HPDE6-E6E7 (cell line): ENCODE measurements at regions not wholly inside any gene's neighbourhood (a gene's known extent, or its start where the extent isn't known, plus 50 kb on each side); places are given as distances from the start of the nearest gene placed in this dataset.
"Not testable (repeated sequence)": the region's sequence is repeated elsewhere in the genome, so short reads cannot be mapped to it uniquely, and the experiment has no call there.

Experiments used
- DNase-seq: peaks from one replicate; pipeline ENCODE4 v3.0.0; 2011; ENCODE audit warnings: missing footprints; ENCODE audit errors: extremely low spot score

DNA sequence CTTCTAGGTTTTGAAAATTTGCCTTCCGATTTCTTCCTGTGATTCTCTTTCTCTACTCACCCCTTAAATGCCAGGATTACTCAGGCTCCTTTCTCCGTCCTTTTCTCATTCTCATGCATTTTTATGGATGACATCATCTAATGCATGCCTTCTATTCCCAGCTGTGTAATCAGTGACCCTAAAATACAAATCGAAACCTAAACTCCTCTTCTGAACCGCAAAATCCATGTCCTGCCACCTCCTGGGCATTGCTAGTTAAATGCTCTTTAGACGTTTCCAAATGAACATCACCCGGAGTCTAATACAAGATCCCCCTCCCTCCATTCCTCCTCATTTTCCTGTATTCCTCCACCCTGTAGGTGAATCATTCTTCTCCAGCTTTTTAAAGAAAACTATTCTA lies 1703.1 kb upstream of the FLRT2 start:
- no peak for DNase-seq

DNA sequence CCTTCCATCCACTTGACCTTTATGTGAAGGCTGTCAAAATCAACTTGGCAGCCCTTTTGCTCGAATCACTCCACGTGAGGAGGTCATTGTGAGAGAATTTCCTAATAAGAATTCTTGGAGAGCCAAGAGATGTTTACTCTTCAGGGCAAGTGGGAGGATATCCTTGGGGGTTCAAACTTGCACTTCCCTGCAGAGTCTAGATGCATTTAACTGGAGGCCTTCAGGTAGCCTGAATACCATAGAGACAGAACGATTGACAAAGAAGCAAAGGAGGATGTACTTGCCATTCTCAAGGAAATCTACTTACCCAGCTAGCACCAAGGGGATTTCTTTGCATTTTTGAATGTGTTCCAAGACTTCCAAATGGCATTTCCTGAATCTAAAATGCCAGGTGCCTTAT lies 1702.6 kb upstream of the FLRT2 start:
- no peak for DNase-seq

DNA sequence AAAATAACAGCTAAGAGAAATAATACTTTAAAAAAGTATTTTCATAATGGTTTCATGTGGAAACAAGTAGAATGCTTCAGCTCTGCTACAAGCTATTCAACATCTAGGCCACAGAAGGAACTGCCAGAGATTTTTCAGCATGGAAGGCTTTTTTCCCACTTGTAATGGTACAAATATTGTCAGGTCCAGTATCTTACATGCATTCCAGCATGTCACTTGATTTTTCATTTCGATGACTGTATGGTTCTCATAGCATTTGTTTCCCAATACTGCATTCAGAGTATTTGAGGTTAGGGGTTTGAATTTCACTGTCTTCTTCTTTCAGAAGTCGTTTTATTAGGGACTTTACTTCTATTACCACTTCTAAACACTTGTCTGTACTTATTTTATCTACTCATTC lies 1701.5 kb upstream of the FLRT2 start:
- DNase-seq: no peak

DNA sequence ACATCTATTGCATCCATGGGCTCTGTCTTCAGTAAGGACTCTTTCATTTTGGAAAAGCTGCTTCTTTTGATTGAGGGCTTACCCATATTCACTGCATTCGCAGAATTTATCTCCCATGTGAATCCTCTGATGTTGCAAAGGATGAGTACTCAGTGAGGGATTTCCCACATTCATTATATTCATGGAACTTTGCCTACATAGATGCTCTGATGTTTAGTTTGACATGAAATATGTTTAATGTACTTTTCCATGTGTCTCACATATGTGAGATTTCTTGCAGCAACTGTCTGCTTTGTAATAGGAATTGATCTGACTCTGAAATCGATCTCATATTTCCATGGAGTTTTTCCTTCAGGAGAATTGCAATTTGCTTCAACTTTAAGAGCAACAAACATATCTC lies 1699.6 kb upstream of the FLRT2 start:
- DNase-seq: no peak

DNA sequence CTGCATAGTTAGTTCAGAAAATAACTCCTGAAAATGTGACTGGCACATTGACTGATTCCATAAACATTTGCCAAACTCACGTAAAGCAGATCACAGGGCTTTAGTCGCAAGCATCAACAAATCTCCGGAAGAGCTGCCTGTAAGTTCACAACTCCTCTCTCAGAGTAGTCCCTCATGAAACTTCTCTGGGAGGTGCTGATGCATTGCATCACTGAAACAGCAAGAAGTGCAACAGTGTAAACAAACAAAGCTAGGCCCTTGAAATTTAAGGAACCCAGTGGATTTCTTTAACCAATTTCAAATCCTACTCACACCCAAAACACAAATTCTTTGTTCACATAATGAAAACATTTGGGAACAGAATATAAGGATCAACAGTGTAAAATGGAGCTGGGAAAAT lies 1691.7 kb upstream of the FLRT2 start:
- no peak for DNase-seq

DNA sequence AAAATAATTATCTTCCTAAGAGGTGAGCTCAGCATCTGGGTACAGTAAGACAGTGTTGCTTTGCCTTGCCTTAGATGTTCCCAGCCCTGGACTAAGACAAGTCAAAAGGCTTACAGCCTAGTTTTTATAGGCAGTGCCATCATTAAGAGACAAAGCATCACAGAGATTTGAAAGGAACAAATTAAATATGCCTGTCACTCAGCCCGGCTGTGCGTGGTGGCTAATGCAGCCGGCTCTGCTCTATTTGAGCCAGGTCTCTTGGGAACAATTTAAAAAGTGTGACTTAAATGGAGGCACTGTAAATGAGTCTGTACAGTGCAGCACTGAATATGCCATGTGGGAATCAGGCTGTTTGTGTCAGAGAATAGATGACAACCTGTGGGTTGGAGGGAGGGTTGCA lies 1687.4 kb upstream of the FLRT2 start:
- no peak for DNase-seq

DNA sequence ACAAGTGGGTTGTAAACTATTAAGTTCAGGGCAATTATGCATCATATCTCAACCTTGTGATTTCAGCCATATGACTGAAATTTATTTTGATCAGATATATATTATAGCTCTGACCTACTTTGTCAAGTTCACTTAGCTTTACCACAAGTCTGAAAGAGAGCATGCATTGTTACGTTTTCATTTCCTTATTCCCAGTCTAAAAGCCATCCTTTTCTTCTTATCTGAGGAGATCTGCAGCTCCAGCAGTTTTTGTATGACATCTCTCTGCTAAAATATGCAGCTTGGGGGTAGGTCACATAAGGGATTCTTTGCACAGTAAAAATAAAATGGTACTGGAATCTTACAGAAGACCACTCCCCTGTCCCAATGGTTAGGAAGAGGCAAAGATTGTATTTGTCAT lies 1682.8 kb upstream of the FLRT2 start:
- no peak for DNase-seq

DNA sequence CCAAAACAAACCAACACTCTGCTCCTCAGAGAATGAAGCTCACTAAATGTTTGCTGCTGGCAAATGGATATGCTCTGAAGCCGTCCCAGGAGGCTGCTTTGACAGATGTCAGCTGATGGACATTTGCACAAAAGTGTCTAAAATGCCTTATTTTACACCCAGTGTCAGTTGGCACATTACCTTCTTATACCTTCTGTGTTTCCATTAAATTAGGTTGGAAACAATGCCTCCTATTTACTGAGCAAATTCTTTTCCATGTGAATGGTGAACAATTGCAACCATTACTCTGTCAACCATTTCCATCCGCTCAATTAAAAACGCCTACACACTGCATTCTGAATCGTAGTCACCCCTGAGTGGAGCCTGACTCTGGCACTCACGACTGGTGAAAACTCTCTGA lies 1679.9 kb upstream of the FLRT2 start:
- DNase-seq: no peak

DNA sequence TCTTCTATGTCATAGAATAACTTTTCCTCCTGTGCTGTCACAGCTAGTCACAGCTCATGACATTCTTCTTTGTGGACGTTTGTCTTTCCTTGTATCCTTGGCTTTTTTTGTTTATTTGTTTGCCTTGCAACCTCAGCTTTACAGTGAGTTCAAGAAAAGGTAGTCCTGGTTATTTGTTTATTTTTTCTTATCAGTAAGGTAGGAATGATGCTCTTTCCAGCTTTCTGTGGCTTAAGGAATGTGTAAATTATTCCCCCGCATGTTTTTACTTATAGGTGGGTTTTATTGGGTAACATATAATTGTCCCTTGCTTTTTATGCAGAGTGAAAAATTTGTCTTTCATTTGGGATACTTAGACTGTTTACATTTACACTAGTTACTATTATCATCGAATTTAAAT lies 1673.6 kb upstream of the FLRT2 start:
- no peak for DNase-seq

DNA sequence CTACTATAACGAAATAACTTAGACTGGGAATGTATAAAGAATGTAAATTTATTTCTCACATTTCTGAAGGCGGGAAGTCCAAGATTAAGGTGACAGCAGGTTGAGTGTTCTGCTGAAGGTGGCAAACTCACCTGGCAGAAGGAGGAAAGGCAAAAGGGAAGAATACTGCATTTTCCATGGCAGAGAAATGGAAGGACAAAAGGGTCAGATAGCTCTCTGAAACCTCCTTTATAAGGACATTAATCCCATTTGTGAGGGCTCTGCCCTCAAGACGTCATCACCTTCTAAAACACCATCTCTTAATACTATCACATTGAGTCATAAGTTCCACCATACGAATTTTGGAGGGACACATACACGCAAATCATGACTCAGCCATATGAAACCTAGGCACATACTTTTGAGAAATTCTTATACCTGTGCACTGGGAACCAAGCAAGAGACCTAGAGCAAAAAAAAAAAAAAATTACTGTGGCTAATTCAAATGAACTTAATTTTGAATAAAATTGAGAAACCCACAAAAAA lies 1669.3 kb upstream of the FLRT2 start:
- DNase-seq: no peak

DNA sequence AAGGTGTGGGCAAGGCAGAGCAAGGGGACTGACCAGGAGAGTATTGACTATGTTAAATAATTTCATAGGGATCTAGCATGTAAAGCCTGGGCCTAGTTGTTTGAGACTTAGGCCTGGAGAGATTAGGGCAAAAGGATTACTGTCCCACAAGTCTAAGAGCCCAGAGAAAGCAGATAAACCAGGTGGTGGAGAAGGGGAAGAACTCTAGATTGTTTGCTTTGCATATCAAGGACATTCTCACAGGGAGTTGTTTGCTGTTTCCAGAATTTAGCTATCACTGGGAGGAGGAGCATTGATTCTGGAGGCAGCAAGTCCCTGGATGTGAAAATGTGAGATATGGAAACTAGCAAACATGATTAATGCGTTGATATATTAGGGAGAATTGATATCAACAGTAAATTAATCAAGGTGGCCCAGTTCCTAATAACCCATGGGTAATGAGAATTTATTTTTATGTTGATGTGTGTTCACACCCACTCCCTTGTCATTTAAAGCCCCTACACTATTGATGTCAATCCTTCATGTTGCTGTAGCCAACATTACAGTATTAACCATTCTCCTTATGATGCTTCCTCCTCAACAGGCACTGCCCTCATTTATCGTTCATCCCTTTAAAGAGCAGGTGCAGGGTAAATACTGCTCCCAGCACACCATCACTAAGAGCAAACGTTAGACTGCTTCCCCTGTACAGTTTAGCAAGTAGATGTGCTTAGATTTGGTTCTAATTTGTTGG lies 1666.7 kb upstream of the FLRT2 start:
- no peak for DNase-seq

DNA sequence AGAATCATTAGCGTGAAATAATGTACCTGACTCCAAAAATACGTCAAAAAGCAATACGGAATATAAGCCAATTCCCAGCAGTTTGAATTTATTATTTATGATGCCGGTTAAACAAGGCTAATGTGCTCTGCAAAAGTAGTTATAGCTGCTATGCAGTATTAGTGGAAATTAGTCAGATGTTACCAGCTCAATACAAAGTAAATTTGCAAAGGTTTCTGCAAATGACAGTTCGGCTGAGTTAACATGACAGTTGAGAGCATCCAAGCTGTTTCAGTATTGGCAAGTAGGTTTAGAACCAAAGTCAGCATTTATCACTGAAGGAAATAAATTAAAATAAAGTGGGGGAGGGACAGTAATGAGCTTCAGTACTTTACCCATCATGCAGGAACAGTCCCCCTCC lies 1665.8 kb upstream of the FLRT2 start:
- DNase-seq: no peak

DNA sequence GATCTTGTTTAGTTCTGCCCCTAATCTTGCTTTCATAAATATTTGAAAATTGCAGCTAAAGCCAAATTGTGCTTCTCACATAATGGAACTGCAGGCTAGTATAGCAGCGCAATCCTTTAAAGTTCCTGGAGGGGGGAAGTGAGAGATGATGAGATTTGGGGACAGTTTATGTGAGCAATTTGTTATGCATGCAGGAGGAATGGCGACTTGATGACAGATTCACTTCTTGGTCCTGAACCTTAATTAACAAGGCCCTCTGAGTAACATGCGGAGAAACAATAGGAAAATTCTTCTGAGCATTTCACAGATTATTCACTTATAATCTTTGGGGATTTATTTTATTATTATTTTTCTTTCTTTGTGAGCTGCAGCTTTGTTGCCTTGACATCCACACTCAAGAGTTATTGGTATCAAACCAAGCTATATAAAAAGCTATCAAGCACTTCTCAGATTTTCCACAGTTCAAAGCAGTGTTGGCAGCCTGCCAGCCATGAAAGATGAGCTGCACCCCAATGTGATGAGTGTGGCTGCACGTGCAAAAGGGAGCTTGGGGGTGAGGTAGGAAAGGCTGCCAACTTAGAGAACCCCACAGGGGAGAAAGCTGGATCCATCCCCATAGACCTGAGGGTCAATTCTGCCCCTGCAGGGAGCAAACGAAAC lies 1662.2 kb upstream of the FLRT2 start:
- DNase-seq: no peak

DNA sequence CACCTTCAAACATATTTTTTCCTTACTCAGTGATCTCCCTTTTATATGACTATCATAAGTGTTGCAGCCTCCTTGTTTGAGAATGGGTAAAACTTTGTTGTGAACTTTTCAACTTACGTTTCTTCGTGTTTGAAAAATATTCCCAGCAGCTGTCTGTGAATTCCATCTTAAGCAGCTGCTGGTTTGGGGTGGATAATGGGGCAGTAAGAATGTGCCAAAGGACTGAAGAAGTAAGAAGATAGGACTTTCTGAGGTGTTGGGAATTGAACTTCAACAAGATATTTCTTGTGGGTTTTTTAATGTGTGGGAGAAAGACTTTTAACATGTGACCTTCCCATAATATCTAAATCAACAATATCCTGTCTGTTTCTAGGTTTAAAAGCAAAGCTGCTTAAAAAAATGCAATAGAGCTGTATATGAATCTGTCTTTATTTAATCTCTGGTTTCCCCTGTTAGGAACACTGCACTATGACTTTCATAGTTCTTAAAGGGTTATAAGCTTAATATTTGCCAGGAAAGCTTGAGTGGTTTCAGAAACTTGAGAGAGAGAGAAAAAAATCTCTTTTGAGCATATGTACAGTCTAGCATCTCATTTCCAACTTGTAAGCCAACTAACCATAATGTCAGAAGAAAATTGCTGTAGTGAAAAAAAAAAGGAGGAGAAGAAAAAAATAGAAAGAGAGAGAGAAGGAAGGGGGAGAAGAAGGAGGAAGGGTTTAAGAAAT lies 1659.2 kb upstream of the FLRT2 start:
- no peak for DNase-seq

DNA sequence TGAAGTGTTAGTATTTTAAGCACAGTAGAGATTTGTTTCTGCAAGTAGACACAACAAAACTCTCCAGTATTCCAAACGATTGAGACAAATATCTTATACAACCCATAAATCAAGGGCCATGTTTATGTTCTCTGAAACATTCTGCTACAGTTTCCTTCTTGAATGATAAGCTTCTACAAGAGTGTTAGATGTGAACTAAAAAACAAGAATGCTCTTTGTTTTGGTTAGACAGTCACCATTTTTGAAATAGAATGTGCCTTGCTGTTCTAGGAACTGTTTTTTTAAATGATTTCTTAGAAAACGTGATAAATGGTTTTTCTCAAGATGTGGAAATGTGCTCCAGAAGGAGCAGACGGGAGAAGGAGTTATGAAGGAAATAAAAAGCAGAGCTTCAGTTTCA lies 1656.3 kb upstream of the FLRT2 start:
- no peak for DNase-seq

DNA sequence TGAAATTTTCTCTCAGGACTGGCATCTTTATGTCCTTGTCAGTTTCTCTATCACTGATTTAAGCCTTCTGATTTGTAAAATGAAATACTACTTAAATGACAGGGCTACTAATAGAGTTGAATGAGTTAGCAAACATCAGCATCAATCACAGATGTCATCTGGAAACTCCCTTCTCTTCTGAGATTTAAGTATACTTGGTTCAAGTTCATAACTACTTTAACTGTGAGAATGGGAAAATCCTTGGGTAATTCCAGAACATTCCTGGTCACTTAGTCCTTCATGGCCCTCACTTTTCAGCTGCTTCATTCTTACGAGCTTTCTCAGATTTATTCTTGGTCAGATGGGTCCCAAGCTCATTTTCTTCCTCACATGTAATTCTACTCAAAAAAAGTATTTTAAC lies 1655.3 kb upstream of the FLRT2 start:
- DNase-seq: no peak

DNA sequence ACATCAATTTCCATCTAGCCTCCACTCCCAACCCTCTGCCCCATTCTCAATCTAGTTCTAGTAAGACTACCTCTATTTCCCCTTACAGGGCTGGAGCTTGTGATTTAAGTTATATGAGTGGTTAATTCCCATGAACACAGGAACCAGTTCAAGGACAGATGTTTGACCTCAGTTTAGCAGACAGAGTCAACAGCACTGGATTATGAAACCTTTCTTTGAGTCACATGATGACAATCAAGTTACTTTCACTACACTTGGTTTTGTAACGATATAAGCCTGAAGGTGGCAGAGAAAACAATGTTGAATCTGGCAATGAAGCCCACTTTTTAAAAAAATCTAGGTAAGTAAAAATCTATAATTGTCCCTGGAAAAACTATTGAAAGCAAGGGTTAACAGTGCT lies 1646.2 kb upstream of the FLRT2 start:
- no peak for DNase-seq

DNA sequence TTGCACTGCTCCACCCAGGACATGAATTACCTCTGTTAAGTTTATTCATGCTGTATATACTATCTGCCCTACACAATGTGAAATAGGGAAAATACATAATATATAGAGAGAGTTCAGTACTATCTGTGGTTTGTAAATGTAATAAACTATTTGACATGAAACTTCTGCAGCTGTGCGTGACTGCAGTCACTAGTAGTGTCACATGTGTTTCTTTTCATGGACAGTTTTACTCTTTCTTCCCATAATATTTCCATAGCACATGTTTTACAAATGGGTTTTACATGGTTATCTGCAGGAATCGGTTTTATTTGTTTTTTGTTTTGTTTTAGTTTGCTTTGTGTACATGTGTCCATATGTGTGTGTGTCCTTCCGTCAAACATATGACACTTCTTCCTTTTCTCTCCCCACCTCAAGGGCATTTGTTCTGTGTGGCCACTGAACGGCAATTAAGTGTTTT lies 1644.1 kb upstream of the FLRT2 start:
- no peak for DNase-seq

DNA sequence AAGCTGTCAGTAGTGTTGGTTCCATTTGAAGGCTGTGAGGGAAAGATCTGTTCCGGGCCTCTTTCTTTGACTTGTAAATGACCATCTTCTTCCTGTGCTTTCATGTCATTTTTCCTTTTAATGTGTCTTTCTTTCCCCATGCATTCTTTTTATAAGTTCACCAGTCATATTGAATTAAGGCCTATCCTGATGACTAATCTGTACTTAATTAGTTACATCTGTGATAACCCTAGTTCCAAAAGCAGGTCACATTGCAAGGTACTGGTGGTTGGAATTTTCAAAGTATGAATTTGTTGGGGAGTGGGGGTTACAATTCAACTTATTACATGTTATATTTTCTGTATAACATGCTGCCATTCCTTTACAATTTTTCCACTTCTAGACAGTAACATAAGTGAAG lies 1642.1 kb upstream of the FLRT2 start:
- no peak for DNase-seq

DNA sequence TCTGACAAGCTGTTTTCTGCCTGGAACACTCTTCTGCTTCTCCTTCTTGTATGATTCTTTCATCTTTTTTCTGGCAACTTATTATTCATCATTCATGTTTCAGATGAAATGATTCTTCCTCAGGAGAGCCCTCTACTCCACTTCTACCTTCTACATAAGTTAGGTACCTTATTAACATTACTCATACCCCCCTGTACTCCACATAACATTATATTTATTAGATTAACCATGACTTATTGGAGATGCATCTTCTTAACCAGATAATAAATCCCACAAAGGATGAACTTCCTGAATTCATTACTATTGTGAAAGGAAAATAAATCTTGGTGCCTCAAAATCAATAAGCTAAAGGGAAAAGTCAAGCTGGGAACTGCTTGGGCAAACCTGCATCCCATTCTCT lies 1636.5 kb upstream of the FLRT2 start:
- DNase-seq: no peak

DNA sequence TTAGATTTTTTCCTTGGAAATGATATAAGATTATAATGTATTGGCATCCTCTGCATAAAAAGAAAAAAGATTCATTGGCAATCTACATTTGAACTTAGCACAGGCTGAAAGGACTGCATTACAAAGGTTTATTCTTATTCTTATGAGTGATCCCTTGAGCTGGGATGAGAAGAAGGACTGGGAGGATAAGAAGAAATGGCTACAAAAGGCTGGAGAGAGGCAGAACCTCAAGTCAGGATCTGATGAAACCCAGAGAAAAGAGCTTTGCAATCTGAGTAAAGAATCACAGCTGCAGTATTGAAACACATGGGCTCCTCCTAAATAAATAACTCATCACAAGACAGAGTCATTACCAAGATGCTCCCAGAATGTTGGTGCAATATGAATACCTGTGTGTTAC lies 1635.4 kb upstream of the FLRT2 start:
- no peak for DNase-seq

DNA sequence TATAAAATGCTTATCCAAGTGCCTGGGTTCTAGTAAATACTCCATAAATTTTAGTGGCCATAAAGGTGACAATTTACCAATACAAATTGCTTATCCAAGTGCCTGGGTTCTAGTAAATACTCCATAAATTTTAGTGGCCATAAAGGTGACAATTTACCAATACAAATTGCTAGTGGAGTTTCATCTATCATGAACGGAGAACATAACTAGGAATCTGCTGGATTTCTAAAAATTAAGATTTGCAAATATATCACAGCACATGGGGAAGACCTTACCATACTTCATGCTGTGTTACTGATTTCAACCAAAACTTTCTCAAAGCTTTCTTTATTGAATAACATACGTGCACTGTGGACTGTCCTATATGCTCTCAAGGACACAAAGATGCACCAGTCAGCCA lies 1631.4 kb upstream of the FLRT2 start:
- not testable (repeated sequence) for DNase-seq

DNA sequence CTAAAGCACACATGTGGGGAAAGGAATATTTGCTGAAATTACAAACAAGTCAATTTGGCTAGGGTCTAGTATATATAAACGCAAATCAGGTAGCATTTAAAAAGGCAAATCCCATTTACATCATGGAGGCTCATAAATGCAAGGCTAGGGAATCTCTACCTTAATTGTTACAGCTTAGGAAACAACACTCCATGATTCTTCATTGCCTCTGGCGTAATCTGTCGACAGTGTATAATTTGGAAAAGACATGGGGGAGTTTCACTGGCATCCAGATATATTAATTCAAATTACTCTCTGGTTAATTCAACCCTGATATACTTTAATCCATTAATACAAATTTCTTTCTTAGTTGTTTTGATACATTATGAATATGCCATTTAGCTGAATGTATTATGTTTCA lies 1630.2 kb upstream of the FLRT2 start:
- no peak for DNase-seq
